Thyroid gland (tissue), 4 donors: ENCODE measurements at regions not wholly inside any gene's neighbourhood (a gene's known extent, or its start where the extent isn't known, plus 50 kb on each side); places are given as distances from the start of the nearest gene placed in this dataset.

Experiments used
- DNase-seq, 2 donors: peaks; one replicate each; pipeline ENCODE4 v3.0.0-alpha.2; 2019
- H3K27ac ChIP-seq, 3 donors: fragments of 200-600 bp; sonication (generic); 1 replicate in 2 of 3; 2 replicates in 1 of 3; pipeline ENCODE4 v1.5.1; 2016 to 2019; ENCODE audit warnings: mild to moderate bottlenecking in 1 of 3, moderate library complexity in 1 of 3
- H3K27me3 ChIP-seq: fragments of 200-600 bp; sonication (generic); one replicate; pipeline ENCODE4 v1.5.1; 2019
- H3K36me3 ChIP-seq, 2 donors: fragments of 200-600 bp; sonication (generic); one replicate each; pipeline ENCODE4 v1.5.1; 2016 to 2019
- H3K4me1 ChIP-seq, 2 donors: fragments of 200-600 bp; sonication (generic); one replicate each; pipeline ENCODE4 v1.5.1; 2017 to 2019
- H3K4me3 ChIP-seq, 3 donors: fragments of 200-600 bp; sonication (generic); replicated peaks in 1 of 3; 1 replicate in 2 of 3; 2 replicates in 1 of 3; pipeline ENCODE4 v1.5.1; 2016; ENCODE audit warnings: mild to moderate bottlenecking in 1 of 3
- H3K9me3 ChIP-seq: fragments of 200-600 bp; sonication (generic); one replicate; pipeline ENCODE4 v1.5.1; 2017
- POLR2A ChIP-seq, 2 donors: fragments of 450-650 bp; IDR thresholded peaks; one replicate each; pipeline ENCODE4 v1.6.1; 2017; ENCODE audit warnings: antibody characterized with exemption in 2 of 2, mild to moderate bottlenecking in 2 of 2, moderate library complexity in 1 of 2
- WGBS, 2 donors: methylation state at CpG; one replicate each; pipeline ENCODE4 v1.1.5; 2017; 5-methylcytosine and 5-hydroxymethylcytosine counted together
- intact Hi-C: fragments of 100-400 bp; cut with DNase I; formaldehyde crosslinking; loops from one replicate; pipeline ENCODE4 v1.15.1; 2023
- TF ChIP-seq, protein P1 (sequence below), 6 experiments: fragments of 200-600 bp in 3 of 6; fragments of 450-650 bp in 3 of 6; sonication (generic) in 3 of 6; IDR thresholded peaks; one replicate each; pipeline ENCODE4 v1.5.1; 2016 to 2019; ENCODE audit warnings: antibody characterized with exemption in 6 of 6, mild to moderate bottlenecking in 2 of 6, inconsistent platforms in 1 of 6, moderate library complexity in 1 of 6

GRCh38 chr13:23947893-23948292 is 50.6 kb upstream of the C1QTNF9B start:
- Histone ChIP-seq H3K4me1 (peaks cover 3 to 8% of the 10 kb centered on the region in 2 donors), H3K36me3 (no peaks in the 10 kb centered on the region), H3K27me3 (no peaks in the 10 kb centered on the region), H3K4me3 (no peak overlapping the region), H3K9me3 (no peaks in the 10 kb centered on the region), H3K27ac (no peak overlapping the region)
- TF ChIP-seq, protein P1, sequence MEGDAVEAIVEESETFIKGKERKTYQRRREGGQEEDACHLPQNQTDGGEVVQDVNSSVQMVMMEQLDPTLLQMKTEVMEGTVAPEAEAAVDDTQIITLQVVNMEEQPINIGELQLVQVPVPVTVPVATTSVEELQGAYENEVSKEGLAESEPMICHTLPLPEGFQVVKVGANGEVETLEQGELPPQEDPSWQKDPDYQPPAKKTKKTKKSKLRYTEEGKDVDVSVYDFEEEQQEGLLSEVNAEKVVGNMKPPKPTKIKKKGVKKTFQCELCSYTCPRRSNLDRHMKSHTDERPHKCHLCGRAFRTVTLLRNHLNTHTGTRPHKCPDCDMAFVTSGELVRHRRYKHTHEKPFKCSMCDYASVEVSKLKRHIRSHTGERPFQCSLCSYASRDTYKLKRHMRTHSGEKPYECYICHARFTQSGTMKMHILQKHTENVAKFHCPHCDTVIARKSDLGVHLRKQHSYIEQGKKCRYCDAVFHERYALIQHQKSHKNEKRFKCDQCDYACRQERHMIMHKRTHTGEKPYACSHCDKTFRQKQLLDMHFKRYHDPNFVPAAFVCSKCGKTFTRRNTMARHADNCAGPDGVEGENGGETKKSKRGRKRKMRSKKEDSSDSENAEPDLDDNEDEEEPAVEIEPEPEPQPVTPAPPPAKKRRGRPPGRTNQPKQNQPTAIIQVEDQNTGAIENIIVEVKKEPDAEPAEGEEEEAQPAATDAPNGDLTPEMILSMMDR (IDR thresholded peaks at IDR 0.05): no peak
- no peak for TF ChIP-seq POLR2A (IDR thresholded peaks at IDR 0.05)
- intact Hi-C loops: no loop called here
- WGBS, 2 donors: 90 to 96% methylated on average over 4 to 8 of the region's 8 CpGs
- no peak for DNase-seq

DNA sequence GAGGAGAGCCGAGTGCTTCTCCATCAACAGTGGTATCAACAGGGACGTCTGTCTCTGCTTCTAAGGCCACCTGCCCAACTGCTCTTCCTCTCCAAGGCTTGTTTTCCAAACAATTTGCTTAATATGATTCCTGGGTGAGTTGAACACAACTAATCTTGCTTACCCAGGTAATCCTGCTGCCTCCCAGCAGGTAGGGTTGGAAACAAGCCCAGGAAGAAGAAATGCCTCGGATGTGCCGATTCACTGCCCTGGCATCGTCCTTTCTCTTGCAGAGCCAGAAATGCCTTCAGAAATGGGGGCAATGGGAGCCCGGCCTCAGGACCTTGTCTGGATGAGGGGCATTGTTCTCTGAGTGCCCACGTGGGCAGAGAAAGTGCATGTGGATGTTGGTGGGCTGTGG is 51.9 kb upstream of the C1QTNF9B start:
- TF ChIP-seq, protein P1 (IDR thresholded peaks at IDR 0.05): no peak
- no peak for TF ChIP-seq POLR2A (IDR thresholded peaks at IDR 0.05)
- Histone ChIP-seq H3K4me3 (no peak overlapping the region), H3K4me1 (peaks cover 3 to 8% of the 10 kb centered on the region in 2 donors), H3K36me3 (no peaks in the 10 kb centered on the region), H3K27ac (no peak overlapping the region), H3K9me3 (no peaks in the 10 kb centered on the region), H3K27me3 (no peaks in the 10 kb centered on the region)
- WGBS, 2 donors: 35 to 45% methylated on average over 7 of the region's 7 CpGs
- intact Hi-C loops: no loop called here
- peak; percentile 27 to 53 for DNase-seq

- Histone ChIP-seq H3K4me3 (no peak overlapping the region), H3K9me3 (no peaks in the 10 kb centered on the region), H3K27ac (no peak overlapping the region), H3K36me3 (no peaks in the 10 kb centered on the region), H3K4me1 (peaks cover 3 to 8% of the 10 kb centered on the region in 2 donors), H3K27me3 (no peaks in the 10 kb centered on the region)
- intact Hi-C loops: no loop called here
- WGBS, 2 donors: 87 to 92% methylated on average over 2 to 3 of the region's 4 CpGs
- TF ChIP-seq, protein P1 (IDR thresholded peaks at IDR 0.05): no peak
- no peak for TF ChIP-seq POLR2A (IDR thresholded peaks at IDR 0.05)
- no peak for DNase-seq
Measured at GRCh38 chr13:23949736-23950135, 52.4 kb upstream of the C1QTNF9B start.

DNA sequence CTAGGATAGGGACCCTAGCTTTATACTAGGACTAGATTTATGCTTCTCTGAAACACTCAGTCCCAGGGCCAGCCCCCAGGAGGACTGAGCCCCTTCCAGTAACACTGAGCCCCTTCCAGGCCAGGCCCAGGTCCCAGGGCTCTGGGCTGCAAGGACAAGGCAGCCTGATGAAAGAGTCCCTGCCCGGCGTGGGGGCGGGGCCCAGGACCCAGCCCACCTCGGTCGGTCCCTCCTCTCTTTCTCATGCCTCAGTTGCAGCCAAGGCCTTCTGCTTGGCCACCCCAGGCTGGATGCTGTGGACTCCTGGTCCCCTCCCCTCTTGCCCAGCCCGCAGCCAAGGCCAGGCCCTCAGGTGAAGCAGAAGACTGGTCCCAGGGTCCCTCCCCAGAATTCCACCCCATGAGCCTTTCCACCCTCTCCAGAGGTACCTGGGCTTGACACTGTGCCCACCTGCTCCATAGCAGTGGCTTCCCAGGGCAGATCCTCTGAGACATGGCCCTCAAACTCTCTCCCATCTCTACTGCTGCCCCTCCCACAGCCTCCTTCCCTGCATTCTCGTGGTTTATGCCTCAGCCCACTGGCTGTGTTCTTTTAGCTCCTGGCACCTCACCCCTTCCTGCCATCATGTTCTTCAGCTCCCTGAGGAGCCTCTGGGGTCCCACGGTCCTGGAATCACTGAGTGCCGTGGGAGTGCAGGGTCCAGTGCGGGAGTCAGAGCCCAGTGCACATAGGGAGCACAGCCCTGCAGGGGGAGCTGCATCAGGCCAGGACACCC is 53.6 kb upstream of the C1QTNF9B start:
- TF ChIP-seq POLR2A (IDR thresholded peaks at IDR 0.05): no peak
- TF ChIP-seq, protein P1 (IDR thresholded peaks at IDR 0.05): no peak
- Histone ChIP-seq H3K4me3 (no peak overlapping the region), H3K36me3 (no peaks in the 10 kb centered on the region), H3K4me1 (peaks cover 3 to 8% of the 10 kb centered on the region in 2 donors), H3K9me3 (no peaks in the 10 kb centered on the region), H3K27me3 (no peaks in the 10 kb centered on the region), H3K27ac (no peak overlapping the region)
- 83 to 91% methylated on average over 5 to 8 of the region's 10 CpGs for WGBS, 2 donors
- DNase-seq: no peak
- intact Hi-C loops: no loop called here

- no peaks in the 10 kb centered on the region for H3K9me3 ChIP-seq
- TF ChIP-seq POLR2A (IDR thresholded peaks at IDR 0.05): no peak
- TF ChIP-seq, protein P1 (IDR thresholded peaks at IDR 0.05): no peak
- DNase-seq: no peak
- intact Hi-C loops: no loop called here
- WGBS, 2 donors: 89 to 94% methylated on average over 10 to 12 of the region's 13 CpGs
- H3K4me3 ChIP-seq: no peak overlapping the region
- H3K4me1 ChIP-seq: peaks cover 3 to 8% of the 10 kb centered on the region in 2 donors
- no peaks in the 10 kb centered on the region for H3K36me3 ChIP-seq
- no peak overlapping the region for H3K27ac ChIP-seq
- H3K27me3 ChIP-seq: no peaks in the 10 kb centered on the region
Measured at GRCh38 chr13:23952796-23953195, 55.5 kb upstream of the C1QTNF9B start.
